ENCODE measurements at regions not wholly inside any gene's neighbourhood (a gene's known extent, or its start where the extent isn't known, plus 50 kb on each side); places are given as distances from the start of the nearest gene placed in this dataset.

DNA sequence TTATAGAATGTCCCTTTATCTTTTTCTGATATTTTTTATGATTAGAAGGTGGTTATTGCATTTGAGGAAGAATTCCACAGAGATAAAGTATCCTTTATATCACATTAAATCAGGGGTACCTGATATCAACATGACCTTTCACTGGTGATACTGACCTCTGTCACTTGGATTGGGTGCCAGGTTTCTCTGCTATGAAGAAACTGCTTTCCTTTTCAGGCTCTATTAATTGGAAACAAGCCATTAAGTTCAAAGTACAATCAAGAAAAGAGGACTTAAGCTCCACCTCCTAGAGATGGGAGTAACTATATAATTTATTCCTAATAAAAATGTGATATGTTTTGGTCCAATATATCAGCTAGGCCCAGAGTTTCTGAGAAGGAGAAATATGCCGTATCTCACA is 514.6 kb upstream of the TYRP1 start:
- no peaks in the 10 kb centered on the region for H3K4me1 ChIP-seq (ENCODE audit: control insufficient read depth, extremely low read depth, insufficient read depth, low read length)
- no peaks in the 10 kb centered on the region for H3K9me3 ChIP-seq (replicated peaks; ENCODE audit: control insufficient read depth, insufficient read depth, low read length)
- DNase-seq (ENCODE audit: low read depth, low spot score) = no peak
- H2AFZ ChIP-seq (ENCODE audit: low read depth, low read length) = no peak overlapping the region
- H4K20me1 ChIP-seq (replicated peaks; ENCODE audit: control insufficient read depth, extremely low read depth, insufficient read depth, low read length) = no peaks in the 10 kb centered on the region
- dilution Hi-C loops (cut with MboI; ENCODE audit: extremely low pct_ligation_motif_present, low sequenced_read_pairs) (no loop called here), intact Hi-C loops (cut with micrococcal nuclease) (no loop called here)
- no peak overlapping the region for H3K27ac ChIP-seq (ENCODE audit: insufficient read depth, low read depth, low read length)
- H3K27me3 ChIP-seq (ENCODE audit: control insufficient read depth in 2 of 2, insufficient read depth in 2 of 2, low read length in 2 of 2) = no peaks in the 10 kb centered on the region
- BruUV-seq (replicated peaks) = no TSS peak
- FAIRE-seq = no peak
- TF ChIP-seq MAX (IDR thresholded peaks at IDR 0.05; ENCODE audit: insufficient read depth, insufficient read length) (no peak), MYC (IDR thresholded peaks at IDR 0.05; ENCODE audit: low read depth, low read length) (no peak), EZH2 (IDR thresholded peaks at IDR 0.05; ENCODE audit: borderline replicate concordance, low read depth, low read length, severe bottlenecking) (no peak), POLR2AphosphoS5 (IDR thresholded peaks at IDR 0.05; ENCODE audit: insufficient read depth, low read depth, low read length) (no peak), JUN (IDR thresholded peaks at IDR 0.05; ENCODE audit: borderline replicate concordance, insufficient read depth, insufficient read length, low read depth) (no peak), POLR2A (IDR thresholded peaks at IDR 0.05; ENCODE audit: low read depth, low read length) (no peak), FOS (IDR thresholded peaks at IDR 0.05; ENCODE audit: borderline replicate concordance, insufficient read depth, low read length) (no peak), GATA2 (IDR thresholded peaks at IDR 0.05; ENCODE audit: insufficient read depth, insufficient read length, low read depth, low read length) (no peak)
- TF ChIP-seq, protein P1, sequence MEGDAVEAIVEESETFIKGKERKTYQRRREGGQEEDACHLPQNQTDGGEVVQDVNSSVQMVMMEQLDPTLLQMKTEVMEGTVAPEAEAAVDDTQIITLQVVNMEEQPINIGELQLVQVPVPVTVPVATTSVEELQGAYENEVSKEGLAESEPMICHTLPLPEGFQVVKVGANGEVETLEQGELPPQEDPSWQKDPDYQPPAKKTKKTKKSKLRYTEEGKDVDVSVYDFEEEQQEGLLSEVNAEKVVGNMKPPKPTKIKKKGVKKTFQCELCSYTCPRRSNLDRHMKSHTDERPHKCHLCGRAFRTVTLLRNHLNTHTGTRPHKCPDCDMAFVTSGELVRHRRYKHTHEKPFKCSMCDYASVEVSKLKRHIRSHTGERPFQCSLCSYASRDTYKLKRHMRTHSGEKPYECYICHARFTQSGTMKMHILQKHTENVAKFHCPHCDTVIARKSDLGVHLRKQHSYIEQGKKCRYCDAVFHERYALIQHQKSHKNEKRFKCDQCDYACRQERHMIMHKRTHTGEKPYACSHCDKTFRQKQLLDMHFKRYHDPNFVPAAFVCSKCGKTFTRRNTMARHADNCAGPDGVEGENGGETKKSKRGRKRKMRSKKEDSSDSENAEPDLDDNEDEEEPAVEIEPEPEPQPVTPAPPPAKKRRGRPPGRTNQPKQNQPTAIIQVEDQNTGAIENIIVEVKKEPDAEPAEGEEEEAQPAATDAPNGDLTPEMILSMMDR (IDR thresholded peaks at IDR 0.05; ENCODE audit: extremely low read depth in 1 of 2, insufficient read depth in 1 of 2, low read depth in 1 of 2, low read length in 2 of 2) = no peak
- no peak overlapping the region for H3K4me2 ChIP-seq (ENCODE audit: insufficient read depth, low read length)
- H3K4me3 ChIP-seq (replicated peaks in 1 of 3; ENCODE audit: insufficient read depth in 1 of 3, low read depth in 1 of 3, low read length in 3 of 3) = no peak overlapping the region
- H3K79me2 ChIP-seq (ENCODE audit: control insufficient read depth, insufficient read depth, low read length) = no peaks in the 10 kb centered on the region
- H3K9me1 ChIP-seq (replicated peaks; ENCODE audit: control insufficient read depth, extremely low read depth, insufficient read depth, low read length) = no peaks in the 10 kb centered on the region
- POLR2A ChIA-PET = no interaction called here
- no peak overlapping the region for H3K9ac ChIP-seq (replicated peaks; ENCODE audit: extremely low read depth, insufficient read depth, low read length)
- H3K36me3 ChIP-seq (ENCODE audit: control insufficient read depth in 2 of 2, extremely low read depth in 1 of 2, insufficient read depth in 2 of 2, low read length in 2 of 2) = no peaks in the 10 kb centered on the region
- CTCF ChIA-PET = no interaction called here
